ENCODE measurements at regions not wholly inside any gene's neighbourhood (a gene's known extent, or its start where the extent isn't known, plus 50 kb on each side); places are given as distances from the start of the nearest gene placed in this dataset.

DNA sequence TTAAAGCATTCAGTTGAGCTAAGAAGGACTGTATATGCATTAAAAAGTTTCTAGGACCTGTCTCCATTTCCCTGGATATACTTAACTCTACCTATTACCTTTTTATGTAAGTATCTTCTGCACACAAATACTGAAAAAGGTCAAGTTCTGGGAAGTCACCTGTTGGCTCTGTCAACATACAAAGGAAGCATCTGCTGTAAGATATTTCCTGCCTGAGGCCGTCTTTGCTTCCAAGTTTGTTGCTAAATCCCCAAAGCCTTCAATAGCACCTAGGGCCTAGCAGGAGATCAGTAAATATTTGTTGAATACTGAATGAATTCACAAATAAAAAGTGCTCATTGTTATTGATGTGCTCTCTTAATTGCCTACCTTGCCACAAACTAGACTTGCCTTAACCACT is 188.4 kb downstream of the DUSP6 start:
- TF ChIP-seq, protein P1, sequence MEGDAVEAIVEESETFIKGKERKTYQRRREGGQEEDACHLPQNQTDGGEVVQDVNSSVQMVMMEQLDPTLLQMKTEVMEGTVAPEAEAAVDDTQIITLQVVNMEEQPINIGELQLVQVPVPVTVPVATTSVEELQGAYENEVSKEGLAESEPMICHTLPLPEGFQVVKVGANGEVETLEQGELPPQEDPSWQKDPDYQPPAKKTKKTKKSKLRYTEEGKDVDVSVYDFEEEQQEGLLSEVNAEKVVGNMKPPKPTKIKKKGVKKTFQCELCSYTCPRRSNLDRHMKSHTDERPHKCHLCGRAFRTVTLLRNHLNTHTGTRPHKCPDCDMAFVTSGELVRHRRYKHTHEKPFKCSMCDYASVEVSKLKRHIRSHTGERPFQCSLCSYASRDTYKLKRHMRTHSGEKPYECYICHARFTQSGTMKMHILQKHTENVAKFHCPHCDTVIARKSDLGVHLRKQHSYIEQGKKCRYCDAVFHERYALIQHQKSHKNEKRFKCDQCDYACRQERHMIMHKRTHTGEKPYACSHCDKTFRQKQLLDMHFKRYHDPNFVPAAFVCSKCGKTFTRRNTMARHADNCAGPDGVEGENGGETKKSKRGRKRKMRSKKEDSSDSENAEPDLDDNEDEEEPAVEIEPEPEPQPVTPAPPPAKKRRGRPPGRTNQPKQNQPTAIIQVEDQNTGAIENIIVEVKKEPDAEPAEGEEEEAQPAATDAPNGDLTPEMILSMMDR (conservative IDR thresholded peaks at IDR 0.05 in 1 of 2, IDR thresholded peaks at IDR 0.05 in 1 of 2; ENCODE audit: extremely low read depth in 1 of 2, insufficient read depth in 1 of 2, low read depth in 1 of 2, low read length in 2 of 2), result no peak
- no peak for TF ChIP-seq EZH2 (IDR thresholded peaks at IDR 0.05; ENCODE audit: borderline replicate concordance, low read length)

Data from mammary epithelial cell (primary cell).